HG02623 (cell line): ENCODE measurements at regions not wholly inside any gene's neighbourhood (a gene's known extent, or its start where the extent isn't known, plus 50 kb on each side); places are given as distances from the start of the nearest gene placed in this dataset.

Source experiments
- ATAC-seq: cut with Tn5 transposase; IDR thresholded peaks from one replicate; pipeline ENCODE4 v1.9.1; 2021; ENCODE audit warnings: moderate library complexity; ENCODE audit not compliant: unreplicated experiment

- no peak for ATAC-seq
Measured at GRCh38 chr15:36218322-36218721, 361.1 kb upstream of the CDIN1 start.

- no peak for ATAC-seq
Measured at GRCh38 chr15:36218991-36219390, 360.4 kb upstream of the CDIN1 start.

DNA sequence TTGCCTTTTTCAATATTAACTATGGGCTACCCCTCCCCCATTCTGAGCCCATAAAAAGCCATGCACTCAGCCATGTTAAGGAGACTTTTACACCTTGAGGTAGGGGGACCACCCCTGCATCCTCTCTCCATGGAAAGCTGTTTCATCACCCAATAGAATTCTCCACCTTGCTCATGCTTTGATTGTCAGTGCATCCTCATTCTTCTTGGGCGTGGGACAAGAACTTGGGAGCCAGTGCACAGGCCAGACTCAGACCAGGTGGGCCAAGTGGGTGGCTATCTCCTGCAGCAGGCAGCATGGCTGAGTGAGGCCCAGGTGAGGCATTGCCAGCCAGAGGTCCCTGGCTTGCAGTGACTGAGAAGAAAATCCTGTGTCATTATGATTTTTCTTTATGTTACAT lies 357.4 kb upstream of the CDIN1 start:
- no peak for ATAC-seq

- ATAC-seq, result no peak
Measured at GRCh38 chr15:36230776-36231175, 348.6 kb upstream of the CDIN1 start.

DNA sequence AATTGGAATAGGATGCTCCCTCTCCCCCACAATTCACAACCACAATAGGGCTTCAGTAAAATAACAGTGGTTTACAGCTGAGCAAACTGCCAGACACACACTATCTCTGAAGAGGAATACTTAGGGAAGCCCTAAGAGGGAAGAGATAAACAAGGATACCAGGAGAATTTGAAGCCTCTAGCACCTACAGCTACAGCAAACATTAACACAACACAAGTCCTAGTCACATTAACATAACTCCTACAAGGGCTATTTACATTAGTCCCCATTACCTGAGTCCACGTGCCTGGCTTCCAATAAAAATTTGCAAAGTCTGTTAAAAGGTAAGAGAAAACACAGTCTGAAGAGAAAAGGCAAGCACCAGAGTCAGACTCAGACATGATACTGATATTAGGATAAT lies 346.9 kb upstream of the CDIN1 start:
- ATAC-seq, result no peak

DNA sequence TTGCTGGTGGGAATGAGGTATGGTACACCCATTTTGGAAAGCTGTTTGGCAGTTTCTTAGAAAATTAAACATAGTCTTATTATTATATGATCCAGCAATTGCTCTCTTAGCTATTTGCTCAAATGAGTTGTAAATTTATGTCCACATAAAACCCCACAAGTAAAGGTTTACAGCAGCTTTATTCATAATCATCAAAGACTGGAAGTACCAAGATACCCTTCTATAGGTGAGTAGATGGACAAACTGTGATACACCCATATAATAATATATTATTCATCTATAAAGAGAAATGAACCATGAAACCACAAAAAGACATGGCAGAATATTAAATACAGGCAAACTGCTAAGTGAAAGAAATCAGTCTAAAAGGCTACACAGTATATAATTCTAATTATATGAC lies 344.7 kb upstream of the CDIN1 start:
- ATAC-seq, result no peak

DNA sequence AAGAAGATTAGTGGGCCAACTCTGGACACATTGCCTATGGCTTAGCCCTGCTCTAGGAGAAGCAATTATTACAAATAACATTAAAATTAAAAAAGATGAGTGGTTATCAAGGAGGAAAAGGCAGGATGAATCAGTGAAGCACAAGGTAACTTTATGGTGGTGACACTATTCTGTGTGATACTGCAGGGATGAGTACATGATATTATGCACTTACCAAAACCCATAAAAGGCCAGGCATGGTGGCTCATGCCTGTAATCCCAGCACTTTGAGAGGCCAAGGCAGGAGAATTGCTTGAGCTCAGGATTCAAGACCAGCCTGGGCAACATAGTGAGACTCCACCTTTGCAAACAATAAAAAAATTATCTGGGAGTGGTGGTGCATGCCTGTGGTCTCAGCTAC lies 344.3 kb upstream of the CDIN1 start:
- ATAC-seq, result no peak

GRCh38 chr15:36239509-36239908 lies 339.9 kb upstream of the CDIN1 start:
- no peak for ATAC-seq

DNA sequence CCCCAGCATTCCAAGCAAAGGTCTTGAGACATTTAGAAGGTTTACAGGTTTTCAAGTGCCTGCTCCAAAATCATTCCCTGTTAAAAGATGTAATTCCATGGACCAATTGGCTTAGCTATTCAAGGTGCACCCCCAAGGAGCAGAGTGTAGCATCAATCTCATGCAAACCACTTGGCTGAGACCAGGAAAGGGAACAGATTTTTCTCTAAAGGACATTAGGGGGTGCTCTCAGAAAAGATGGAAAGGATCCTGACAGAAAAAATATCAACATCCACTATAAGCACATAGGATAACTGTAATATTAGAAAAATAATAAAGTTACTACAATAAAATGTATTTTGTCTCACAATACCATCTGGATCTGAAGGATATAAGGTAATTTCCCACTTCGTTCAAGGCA lies 328.0 kb upstream of the CDIN1 start:
- no peak for ATAC-seq

GRCh38 chr15:36252146-36252711 lies 327.2 kb upstream of the CDIN1 start:
- no peak for ATAC-seq

DNA sequence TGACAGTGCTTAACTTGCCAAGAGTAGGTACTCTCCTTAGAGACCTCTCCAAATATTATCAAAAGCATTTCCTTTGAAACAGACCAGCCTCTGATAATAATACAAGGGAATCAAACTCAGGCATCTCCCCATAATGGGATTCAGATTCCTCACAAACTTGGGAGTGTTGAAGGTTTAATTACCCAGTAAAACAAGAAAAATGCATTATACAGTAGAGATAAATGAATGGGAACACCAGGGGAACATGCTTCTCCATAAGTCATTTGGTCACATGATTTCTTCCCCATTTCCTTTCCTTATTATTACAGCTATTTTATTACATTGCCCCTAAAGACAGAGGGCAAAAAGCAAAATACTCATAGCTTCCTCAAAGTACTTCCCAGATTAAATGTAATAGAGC lies 325.0 kb upstream of the CDIN1 start:
- no peak for ATAC-seq

- no peak for ATAC-seq
Measured at GRCh38 chr15:36256404-36256807, 323.0 kb upstream of the CDIN1 start.

DNA sequence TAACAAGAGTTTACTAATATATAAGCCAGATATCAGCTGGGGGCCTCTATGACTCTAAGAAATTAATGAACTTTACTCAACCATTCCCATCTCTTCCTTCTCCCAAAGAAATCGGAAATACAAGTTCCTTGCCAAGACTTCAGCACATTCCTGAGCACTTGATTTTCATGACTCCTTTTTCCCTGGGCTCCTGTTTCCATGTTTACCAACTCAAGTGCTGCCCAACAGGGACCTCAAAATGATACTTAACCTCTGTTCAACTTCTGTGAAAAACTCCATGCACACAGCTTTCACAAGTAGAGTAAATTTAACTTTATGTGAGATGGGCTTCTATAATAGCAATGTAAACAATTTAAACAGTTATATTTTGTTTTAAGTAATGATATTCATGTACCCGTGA lies 315.8 kb upstream of the CDIN1 start:
- ATAC-seq, result no peak

DNA sequence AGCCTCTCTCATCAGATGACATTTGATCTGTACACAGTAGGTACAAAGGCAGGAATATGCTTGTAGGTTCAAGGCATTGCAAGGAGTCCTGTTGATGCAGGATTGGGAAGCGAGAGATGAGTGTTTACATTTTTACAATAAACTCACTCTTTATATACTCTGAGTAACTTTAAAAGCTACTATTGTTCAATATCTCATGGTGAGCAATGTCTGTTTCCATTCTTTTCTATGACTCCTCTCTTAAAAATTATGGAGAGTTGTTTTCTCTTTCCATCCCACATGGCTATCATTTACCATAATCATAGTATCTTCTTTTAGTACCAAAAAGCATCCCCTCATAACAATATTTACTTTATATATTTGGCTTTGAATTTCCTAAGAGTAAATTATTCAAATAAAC lies 314.0 kb upstream of the CDIN1 start:
- no peak for ATAC-seq

GRCh38 chr15:36271048-36271447 lies 308.4 kb upstream of the CDIN1 start:
- no peak for ATAC-seq

DNA sequence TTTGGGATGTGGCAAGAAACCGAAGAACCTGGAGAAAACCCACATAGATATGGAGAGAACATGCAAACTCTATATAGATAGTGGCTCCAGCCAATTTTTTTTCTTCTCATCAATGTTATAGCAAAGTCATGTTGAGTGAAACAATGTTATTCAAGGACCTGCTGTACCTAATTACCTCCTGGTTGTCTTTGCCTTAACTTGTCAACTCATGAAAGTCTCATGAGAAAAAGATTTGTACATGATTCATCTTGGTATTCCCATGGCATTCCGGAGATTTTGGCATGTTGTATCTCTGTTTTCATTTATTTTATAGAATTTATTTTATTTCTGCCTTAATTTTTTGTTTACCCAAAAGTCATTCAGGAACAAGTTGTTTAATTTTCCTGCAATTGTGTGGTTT lies 303.8 kb upstream of the CDIN1 start:
- ATAC-seq, result no peak

DNA sequence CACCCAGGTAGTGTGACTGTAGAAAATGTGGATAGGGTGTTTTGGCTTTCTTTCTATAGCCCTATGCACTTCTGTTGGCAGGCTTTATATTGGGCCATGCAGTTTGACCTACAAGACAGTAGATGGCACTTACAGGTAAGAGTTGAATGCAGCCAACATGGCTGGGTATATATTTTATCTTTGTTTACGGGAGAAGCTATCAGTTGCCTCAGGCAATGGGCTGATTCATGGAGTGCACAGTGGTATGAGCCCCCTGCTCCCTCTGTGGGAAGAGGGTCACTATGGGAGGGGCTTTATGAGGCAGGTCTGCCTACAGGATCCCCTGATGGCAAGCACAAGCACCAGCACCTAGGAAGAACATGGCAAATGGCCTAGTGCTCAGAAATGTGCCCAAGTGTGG lies 301.2 kb upstream of the CDIN1 start:
- ATAC-seq, result no peak

- no peak for ATAC-seq
Measured at GRCh38 chr15:36282821-36283220, 296.6 kb upstream of the CDIN1 start.

- ATAC-seq, result no peak
Measured at GRCh38 chr15:36284911-36285310, 294.5 kb upstream of the CDIN1 start.

DNA sequence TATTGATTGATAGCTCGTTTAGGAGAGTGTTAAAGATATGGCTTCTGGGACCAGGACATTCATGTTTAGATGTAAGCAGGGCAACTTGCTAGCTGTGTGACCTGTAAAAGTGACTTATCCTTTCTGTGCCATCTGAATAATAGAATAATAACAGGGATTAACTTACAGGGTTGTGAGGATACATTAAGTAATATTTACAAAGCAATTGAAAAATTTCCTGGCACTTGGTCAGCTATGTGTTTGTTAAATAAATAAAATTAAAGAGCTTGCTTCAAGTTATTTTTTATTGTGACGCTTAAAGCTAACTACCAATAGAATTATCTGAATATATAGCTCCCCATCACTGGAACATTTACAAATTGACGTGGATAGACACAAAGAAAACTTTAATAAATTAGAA lies 287.9 kb upstream of the CDIN1 start:
- no peak for ATAC-seq

- no peak for ATAC-seq
Measured at GRCh38 chr15:36294359-36294758, 285.1 kb upstream of the CDIN1 start.

GRCh38 chr15:36301947-36302346 lies 277.5 kb upstream of the CDIN1 start:
- no peak for ATAC-seq

DNA sequence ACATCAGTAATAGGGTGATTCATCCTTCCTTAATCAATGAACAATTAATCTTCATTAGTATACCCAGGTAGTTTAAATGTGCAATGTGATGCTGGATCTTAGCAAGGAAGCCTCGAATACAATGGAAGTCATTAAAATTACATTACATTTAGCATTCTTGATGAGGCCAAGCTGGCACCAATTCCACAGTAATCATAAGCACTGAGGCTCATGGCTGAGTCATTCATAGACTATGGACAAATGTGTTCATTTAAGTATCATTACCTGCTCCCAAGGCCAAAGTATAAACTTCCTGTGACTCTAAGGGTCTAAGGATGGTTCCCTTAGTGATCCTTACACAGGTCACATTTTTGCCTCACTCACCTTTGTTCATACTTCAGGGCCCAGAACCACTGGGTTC lies 266.4 kb upstream of the CDIN1 start:
- no peak for ATAC-seq
